Prostate gland (tissue), 2 donors: ENCODE measurements at regions not wholly inside any gene's neighbourhood (a gene's known extent, or its start where the extent isn't known, plus 50 kb on each side); places are given as distances from the start of the nearest gene placed in this dataset.

Source experiments
- DNase-seq: peaks from one replicate; pipeline ENCODE4 v3.0.0-alpha.2; 2019; ENCODE audit warnings: low spot score
- H3K27ac ChIP-seq, 2 donors: fragments of 200-600 bp; sonication (generic); 2 replicates each; pipeline ENCODE4 v1.5.1; 2017 to 2019
- H3K27me3 ChIP-seq: fragments of 200-600 bp; sonication (generic); replicated peaks from 2 replicates; pipeline ENCODE4 v1.5.1; 2019; ENCODE audit not compliant: insufficient read depth
- H3K36me3 ChIP-seq, 2 donors: fragments of 200-600 bp; sonication (generic); 1 replicate in 1 of 2; 2 replicates in 1 of 2; pipeline versions ENCODE4 v1.5.1 to v1.8.1; 2017 to 2019
- H3K4me1 ChIP-seq: fragments of 200-600 bp; sonication (generic); replicated peaks from 2 replicates; pipeline ENCODE4 v1.5.1; 2019
- H3K4me3 ChIP-seq, 2 donors: fragments of 200-600 bp; sonication (generic); 2 replicates each; pipeline ENCODE4 v1.5.1; 2017 to 2019
- H3K9me3 ChIP-seq: fragments of 200-600 bp; sonication (generic); 2 replicates; pipeline ENCODE4 v1.5.1; 2017
- CTCF ChIP-seq, 4 experiments: fragments of 200-600 bp in 2 of 4; fragments of 450-650 bp in 2 of 4; sonication (generic) in 2 of 4; IDR thresholded peaks; 1 replicate in 3 of 4; 2 replicates in 1 of 4; pipeline ENCODE4 v1.5.1; 2016 to 2019; ENCODE audit warnings: antibody characterized with exemption in 4 of 4, mild to moderate bottlenecking in 2 of 4, moderate library complexity in 2 of 4
- POLR2A ChIP-seq: fragments of 450-650 bp; IDR thresholded peaks from one replicate; pipeline ENCODE4 v1.6.1; 2016; ENCODE audit warnings: antibody characterized with exemption, mild to moderate bottlenecking
- POLR2AphosphoS5 ChIP-seq: sonication (generic); formaldehyde crosslinking; IDR thresholded peaks from one replicate; pipeline ENCODE4 v1.6.1; 2017; ENCODE audit warnings: antibody characterized with exemption
- WGBS: methylation state at CpG from one replicate; pipeline ENCODE4 v1.1.5; 2018; 5-methylcytosine and 5-hydroxymethylcytosine counted together
- intact Hi-C: fragments of 100-400 bp; cut with DNase I; formaldehyde crosslinking; loops from one replicate; pipeline ENCODE4 v1.14.2; 2022

DNA sequence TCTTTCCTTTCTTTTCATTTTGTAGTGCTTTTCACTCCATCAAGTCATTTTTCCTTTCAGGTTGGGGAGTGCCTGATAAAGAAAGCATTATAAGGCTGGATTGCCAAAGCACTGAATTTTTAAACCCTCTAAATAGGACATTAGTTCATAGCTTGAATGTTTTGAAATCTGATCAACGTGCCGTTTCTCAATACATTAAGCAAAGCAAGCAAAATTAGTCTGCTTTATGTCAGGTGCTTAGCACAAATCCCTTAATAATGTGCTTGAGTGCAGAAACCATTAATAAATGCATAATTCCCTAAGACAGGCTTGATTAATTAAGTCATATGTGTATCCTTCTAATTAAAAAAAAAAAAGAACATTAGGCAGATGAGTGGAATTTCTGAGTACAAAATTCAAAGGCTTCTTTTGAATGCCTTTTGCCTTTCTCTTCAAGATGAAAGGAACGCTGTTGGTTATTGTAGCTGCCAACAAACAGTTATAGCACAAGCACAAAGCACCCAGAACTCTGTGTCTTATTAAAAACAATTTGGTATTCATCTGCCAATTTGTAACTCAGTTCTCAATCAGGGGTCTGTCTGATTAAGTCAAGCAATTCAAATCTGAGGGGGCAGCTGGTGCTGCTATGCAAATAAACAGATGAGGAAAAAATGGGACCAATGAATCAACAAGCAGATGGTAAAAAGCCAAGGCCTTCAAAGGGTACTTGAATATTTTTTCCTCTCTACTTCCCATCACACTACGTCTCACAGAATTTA is 233.7 kb downstream of the TLE1 start:
- H3K4me1 ChIP-seq: no peaks in the 10 kb centered on the region
- H3K9me3 ChIP-seq: no peaks in the 10 kb centered on the region
- H3K4me3 ChIP-seq: no peak overlapping the region
- WGBS: 54% methylated on average over 4 of the region's 4 CpGs
- intact Hi-C loops: no loop called here
- DNase-seq: no peak
- TF ChIP-seq POLR2AphosphoS5: no peak
- no peak for TF ChIP-seq CTCF (IDR thresholded peaks at IDR 0.05)
- no peak for TF ChIP-seq POLR2A
- no peaks in the 10 kb centered on the region for H3K27me3 ChIP-seq
- no peak overlapping the region for H3K27ac ChIP-seq
- no peaks in the 10 kb centered on the region for H3K36me3 ChIP-seq

- no peak for TF ChIP-seq CTCF (IDR thresholded peaks at IDR 0.05)
- Histone ChIP-seq H3K27ac (no peak overlapping the region), H3K4me3 (no peak overlapping the region), H3K27me3 (no peaks in the 10 kb centered on the region), H3K36me3 (no peaks in the 10 kb centered on the region), H3K4me1 (no peaks in the 10 kb centered on the region), H3K9me3 (no peaks in the 10 kb centered on the region)
- no peak for DNase-seq
- intact Hi-C loops: no loop called here
Measured at GRCh38 chr9:81445331-81445921, 243.9 kb downstream of the TLE1 start.

- 65% methylated on average over 4 of the region's 4 CpGs for WGBS
- DNase-seq: no peak
- intact Hi-C loops: no loop called here
Measured at GRCh38 chr9:81431641-81432040, 257.7 kb downstream of the TLE1 start.

DNA sequence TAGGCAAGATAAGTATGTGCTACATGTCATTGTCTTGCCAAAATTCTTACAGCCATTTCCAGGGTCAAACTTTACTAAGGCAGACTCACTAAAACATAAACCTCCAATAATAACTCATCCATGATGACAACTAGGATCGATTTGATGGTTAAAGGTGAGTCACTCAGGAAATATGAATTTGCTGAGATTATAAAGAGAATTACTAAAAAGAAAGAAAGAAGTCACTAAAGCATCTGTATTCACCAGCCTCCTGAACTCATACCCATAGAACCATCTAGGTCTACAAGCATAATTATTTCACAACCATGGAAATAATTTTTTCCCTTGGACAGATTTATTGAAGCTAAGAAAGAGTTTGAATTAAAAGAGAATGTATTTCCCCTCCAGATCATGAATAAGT is 258.6 kb downstream of the TLE1 start:
- Histone ChIP-seq H3K9me3 (no peaks in the 10 kb centered on the region), H3K4me3 (no peak overlapping the region), H3K36me3 (no peaks in the 10 kb centered on the region), H3K27ac (no peak overlapping the region), H3K4me1 (no peaks in the 10 kb centered on the region), H3K27me3 (no peaks in the 10 kb centered on the region)
- TF ChIP-seq POLR2A: no peak
- no peak for TF ChIP-seq POLR2AphosphoS5
- no peak for TF ChIP-seq CTCF (IDR thresholded peaks at IDR 0.05)
- intact Hi-C loops: no loop called here
- DNase-seq: no peak
- WGBS: 50% methylated on average over 1 of the region's 1 CpG

More at GRCh38 chr9:81431641-81432040, 257.7 kb downstream of the TLE1 start:
- Histone ChIP-seq H3K9me3 (no peaks in the 10 kb centered on the region), H3K4me3 (no peak overlapping the region), H3K27ac (no peak overlapping the region), H3K27me3 (no peaks in the 10 kb centered on the region), H3K36me3 (no peaks in the 10 kb centered on the region), H3K4me1 (no peaks in the 10 kb centered on the region)
- TF ChIP-seq CTCF (IDR thresholded peaks at IDR 0.05) (no peak), POLR2AphosphoS5 (no peak), POLR2A (no peak)

- no peak overlapping the region for H3K4me3 ChIP-seq
- no peaks in the 10 kb centered on the region for H3K4me1 ChIP-seq
- H3K36me3 ChIP-seq: no peaks in the 10 kb centered on the region
- no peaks in the 10 kb centered on the region for H3K9me3 ChIP-seq
- 100% methylated on average over 1 of the region's 1 CpG for WGBS
- intact Hi-C loops: no loop called here
- H3K27me3 ChIP-seq: no peaks in the 10 kb centered on the region
- DNase-seq: no peak
- H3K27ac ChIP-seq: no peak overlapping the region
- TF ChIP-seq CTCF (IDR thresholded peaks at IDR 0.05) (no peak), POLR2A (no peak), POLR2AphosphoS5 (no peak)
Measured at GRCh38 chr9:81427870-81428269, 261.5 kb downstream of the TLE1 start.
